Inflammatory macrophage (primary cell): ENCODE measurements at regions not wholly inside any gene's neighbourhood (a gene's known extent, or its start where the extent isn't known, plus 50 kb on each side); places are given as distances from the start of the nearest gene placed in this dataset.

Experiments
- DNase-seq, 2 donors: peaks; one replicate each; pipeline ENCODE4 v3.0.0-alpha.2; 2020 to 2022

DNA sequence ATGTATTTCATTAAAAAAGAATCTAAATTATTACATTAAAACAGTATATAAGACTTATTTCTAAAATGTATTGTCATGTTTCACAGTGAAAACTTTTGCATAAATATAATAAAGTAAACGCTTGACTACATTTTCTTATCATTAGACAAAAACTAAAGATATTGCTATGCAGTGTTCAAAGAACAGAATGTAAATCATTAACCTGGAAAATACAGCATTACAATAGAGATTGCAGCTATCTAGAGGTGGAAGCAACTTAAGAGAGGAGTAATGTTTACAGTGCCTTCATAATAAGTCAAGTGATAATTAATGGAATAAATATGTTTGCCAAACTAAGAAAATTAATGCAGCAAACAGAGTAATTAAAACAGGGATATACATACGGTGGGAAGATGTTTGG lies 940.9 kb downstream of the FSTL5 start:
- no peak for DNase-seq

DNA sequence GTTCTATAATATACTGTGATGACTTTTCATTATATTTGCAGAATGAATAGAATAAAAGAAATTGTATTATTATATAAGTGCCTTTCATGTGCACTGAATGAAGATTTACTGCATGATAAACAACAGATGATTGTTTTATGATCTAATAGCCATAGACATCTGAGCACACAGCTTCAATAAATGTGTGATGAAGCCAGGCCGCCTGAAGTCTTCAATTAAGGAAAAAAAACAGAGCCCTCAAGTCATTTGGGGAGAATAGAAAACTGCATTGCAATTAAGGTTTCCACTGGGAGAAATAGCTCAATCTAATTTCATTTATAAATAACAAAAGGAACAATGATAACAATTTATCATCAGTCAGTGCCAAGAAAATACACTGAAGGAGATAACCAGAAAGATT lies 955.2 kb downstream of the FSTL5 start:
- no peak for DNase-seq

DNA sequence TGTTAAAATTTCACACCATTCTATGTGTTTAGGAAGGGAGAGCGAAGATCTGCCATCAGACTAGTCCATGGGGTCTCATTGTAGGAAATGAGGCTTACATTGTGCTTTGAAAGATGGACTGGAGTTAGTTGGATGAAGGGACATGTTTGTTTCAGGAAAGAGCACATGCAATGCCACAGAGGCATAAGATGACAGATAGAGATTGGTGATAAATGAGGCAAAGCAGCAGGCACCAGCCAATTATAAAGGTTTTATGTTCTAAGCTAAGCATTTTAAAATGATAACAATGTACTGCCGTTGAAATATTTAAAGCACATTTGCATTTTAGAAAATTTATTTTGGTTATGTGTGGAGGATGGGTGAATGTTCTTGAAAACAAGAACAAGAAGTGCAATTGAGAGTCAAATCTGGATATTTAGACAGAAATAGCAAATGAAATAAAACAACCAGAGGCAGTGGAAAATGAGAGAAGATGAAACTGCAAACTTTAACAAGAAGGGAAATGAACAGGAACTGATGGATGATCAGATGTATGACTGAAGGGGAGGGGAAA lies 957.2 kb downstream of the FSTL5 start:
- no peak for DNase-seq

DNA sequence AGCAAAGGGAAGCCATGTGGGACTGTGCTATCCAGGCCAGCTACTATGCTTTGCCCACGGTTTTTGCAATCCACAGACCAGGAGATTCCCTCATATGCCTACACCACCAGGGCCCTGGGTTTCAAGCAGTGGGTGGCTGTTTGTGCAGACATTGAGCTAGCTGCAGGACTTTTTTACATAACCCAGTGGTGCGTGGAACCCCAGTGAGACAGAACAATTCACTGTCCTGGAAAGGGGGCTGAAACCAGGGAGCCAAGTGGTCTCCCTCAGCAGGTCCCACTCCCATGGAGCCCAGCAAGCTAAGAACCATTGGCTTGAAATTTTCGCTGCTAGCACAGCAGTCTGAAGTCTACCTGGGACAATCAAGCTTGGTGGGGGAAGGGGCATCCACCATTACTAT lies 959.9 kb downstream of the FSTL5 start:
- no peak for DNase-seq

DNA sequence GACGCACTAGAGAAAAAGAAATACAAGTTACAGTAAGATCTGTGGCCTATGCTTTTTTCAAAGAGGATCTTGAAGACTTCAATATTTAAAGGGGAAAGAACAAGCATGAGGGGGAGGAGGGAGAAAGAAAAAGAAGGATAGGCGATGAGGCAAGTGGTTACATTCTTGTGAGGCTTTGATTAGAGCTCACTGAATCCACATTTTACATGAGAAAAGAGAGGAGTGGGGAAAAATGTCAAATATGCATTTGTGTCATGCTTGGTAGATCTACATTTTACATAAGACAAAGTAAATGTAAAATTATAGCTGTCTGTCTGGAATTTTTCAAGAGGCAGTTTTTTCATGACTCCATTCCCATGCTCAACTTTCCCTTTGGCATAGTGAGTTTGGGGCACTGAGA lies 965.9 kb downstream of the FSTL5 start:
- no peak for DNase-seq

DNA sequence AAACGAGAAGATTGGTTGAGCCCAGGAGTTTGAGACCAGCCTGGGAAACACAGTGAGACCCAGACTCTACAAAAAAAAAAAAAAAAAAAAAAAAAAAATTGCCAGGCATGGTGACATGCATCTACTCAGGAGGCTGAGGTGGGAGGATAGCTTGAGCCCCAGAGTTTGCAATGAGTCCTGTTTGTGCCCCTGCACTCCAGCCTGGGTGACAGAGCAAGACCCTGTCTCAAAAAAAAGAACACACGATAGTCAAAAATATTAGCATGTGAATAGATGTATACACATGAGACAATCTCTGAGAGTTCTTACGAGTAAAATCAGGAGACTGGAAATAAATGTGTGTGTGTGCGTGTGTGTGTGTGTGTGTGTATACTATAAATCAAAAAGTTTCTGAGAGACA lies 966.3 kb downstream of the FSTL5 start:
- DNase-seq, result no peak

DNA sequence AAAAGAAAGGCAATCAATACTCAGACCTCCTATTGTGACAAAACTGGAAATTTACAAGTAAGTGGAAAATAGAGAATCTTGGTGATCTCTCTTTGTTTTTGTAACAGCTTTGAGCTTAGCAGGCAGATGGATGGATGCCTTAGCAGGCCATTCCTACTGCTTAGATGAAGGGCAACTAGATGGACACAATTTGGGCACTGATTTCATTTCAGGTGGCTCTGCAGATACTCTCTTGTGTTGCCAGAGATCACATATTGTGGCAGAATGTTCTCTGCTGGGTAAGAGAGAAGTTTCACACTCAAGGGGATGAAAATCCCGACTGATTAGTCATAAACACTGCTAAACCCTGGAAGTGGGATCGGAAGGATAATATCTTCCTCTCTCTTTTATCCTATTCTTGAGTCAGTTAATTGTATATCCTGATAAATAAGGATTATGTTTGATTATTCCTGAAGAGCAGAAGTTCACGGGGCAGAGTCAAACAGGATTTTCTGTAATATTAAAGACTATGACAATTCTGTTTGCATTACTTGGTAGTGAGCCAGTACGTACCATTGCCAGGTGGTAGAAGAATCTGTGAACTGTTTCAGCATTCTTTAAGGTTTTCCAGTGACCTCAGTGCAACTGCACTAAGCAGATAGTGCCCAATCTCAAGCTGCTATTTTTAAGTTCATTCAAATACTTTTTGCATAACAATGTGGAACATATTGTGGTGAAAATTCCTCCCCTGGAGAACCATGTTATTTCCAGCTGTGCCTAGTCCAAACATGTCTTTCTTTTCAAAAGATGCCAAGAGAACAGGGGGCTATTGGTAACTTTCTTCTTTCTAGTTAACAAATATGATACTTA lies 974.3 kb downstream of the FSTL5 start:
- DNase-seq, result no peak

DNA sequence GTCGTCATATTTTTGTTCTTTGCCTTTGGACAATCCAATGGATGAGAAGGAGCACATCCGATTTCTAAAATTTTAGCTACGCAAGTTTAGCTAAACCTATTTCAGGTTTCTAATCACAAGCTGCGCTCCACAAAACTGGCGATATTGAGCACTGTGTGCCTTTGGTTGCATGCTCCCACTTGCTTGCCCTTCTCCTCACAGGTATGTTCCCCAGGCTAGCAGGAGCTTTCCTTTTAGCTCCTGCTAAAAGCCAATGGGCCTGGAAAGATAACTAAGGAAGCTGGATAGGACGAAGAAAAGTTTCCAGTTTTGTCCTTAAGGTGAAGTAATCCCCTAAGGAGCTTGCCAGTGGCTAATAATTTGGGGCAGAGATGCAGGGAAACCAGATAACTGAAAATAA lies 975.2 kb downstream of the FSTL5 start:
- DNase-seq, result no peak

DNA sequence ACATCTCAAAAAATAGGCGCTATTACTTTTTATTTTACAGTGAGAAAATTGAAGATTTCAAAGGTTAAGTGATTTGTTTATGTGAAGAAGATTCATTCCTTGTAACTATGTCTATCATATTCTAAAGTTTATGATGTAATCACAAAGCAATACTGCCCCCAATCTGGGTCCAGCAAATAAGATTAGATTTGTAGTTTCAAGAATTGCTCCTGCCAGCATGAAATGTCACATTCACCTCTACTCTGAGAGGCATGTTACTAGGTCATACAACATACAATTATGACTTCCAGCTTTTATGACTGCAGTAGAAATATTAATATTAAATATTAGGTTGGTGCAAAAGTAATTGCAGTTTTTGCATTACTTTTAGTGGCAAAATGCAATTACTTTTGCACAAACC lies 976.2 kb downstream of the FSTL5 start:
- DNase-seq, result no peak

DNA sequence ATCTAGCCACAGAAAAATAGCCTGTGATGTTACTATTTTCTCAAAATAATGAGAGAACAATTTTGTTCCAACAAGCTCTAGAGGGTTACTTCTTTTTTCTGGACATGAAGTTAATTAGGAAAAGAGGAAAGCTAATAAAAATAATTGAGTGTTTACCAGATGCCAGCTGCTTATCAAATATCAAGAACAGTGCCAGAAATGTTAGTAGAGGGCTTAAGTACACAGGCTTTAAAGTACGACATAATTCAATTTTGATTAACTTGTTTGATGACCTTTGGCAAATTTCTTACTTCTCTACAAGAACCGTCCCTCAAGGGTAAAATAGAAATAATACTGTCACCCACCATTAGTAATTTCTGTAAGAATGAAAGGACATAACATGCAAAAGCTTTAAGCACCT lies 977.0 kb downstream of the FSTL5 start:
- no peak for DNase-seq

DNA sequence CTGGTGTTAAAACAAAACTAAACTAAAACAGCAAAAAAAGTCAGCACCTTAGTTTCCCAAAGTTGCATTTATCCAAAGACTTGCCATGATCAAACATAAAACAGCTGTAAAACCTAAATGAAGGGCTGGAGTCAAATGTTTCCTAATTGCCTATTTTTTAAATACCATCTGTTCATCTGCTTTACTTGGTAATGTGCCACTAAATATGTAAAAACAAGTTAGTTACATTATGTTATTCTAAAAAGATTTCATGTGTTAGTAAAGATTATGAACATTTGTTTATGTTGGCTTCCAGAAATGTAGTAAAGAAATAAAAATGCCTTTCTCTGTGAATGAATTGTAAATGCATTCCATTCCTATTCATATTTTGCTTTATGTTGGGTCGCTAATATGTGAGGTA lies 977.8 kb downstream of the FSTL5 start:
- DNase-seq, result no peak

DNA sequence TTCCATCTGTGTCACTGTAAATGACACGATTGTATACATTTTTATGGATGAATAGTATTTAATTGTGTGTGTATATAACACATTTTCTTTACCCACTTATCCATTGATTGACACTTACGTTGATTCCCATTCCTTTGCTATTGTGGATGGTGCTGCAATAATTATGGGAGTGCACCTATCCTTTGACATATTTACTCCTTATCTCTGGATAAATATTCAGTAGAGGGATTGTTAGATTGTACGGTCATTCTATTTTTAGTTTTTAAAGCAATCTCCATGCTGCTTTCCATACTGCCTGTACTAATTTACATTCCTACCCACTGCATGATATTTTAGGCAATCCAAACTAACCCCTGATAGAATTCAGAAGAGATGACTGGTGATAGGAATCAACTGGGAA lies 980.1 kb downstream of the FSTL5 start:
- no peak for DNase-seq

DNA sequence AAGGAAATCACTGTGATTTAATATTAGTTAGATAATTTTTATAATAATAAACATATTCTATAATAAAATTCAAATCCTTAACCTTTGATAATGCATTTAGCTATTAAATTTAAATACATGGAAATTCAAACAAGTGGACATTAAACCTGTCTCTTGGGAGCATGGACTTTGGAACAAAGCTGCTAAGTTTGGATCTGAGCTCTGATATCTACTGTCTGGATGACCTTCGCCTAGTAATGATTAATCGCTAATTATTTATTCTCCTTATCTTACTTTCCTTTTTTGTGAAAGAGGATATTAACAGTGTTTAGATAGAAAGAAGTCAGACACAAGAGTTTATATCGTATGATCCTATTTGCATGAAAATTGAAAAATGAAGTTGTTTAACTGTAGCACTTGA lies 980.9 kb downstream of the FSTL5 start:
- DNase-seq, result no peak

DNA sequence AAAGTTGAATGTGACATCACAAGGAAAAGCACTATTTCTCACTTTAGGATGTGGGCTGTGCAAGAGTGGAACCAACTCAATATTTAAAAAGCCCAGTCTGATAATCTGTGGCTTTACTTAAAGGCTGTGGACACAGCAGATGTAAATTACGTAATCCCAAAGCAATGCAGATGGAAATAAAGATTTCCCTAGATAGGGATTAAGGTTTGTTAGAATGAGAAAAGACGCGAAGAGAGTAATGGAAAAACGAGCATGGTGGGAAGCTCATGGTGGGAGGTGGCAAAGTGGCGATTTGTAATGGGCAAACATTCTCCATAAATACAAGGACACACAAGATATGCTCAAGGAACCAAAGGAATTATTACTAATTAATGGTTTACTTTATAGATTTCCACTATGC lies 985.5 kb downstream of the FSTL5 start:
- DNase-seq, result no peak

DNA sequence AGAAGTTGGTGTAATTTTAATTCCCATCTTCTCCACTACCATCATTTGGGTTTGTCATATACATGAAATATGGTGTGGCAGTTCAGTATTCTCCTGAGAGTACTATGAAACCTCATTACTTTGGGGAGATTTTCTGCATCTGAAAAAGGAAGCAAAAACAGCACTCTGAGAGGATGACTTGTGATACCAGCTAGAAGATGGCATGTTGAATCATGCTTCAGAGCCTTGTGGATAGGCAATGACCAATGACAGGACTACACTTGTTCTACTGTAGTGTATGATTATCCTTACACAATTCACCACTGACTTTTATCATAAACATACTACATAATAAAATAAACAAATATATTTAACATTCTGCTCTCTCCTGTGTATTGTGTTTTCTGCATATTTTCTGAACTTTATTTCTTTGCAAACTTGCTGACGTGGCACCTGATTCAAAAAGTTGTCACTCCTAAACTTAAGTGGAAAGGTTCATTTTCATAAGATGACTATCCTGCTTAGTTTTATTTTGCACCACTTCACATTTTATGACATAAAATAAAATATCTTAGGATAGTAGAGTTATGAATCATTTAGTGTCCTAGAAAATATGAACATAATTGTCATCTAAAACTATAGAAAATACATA lies 991.3 kb downstream of the FSTL5 start:
- no peak for DNase-seq

DNA sequence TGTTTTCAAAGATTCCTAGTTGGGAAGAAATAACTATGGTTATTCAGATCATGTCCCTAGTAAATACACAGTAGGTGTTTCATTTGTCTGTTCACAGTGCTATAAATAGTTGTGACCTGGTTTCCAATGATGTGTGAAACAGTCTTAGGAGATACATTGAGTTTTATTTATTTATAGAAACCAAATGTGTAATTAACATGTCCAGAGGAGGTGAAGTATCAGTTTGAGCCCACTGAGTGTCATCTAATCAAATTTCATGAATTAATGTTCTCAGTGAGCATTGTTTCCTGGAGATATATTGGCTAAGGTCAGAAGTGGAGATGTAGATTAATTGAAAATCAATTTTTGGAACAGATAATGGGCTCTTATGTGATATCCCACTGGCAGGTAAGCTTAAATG lies 996.3 kb downstream of the FSTL5 start:
- no peak for DNase-seq

DNA sequence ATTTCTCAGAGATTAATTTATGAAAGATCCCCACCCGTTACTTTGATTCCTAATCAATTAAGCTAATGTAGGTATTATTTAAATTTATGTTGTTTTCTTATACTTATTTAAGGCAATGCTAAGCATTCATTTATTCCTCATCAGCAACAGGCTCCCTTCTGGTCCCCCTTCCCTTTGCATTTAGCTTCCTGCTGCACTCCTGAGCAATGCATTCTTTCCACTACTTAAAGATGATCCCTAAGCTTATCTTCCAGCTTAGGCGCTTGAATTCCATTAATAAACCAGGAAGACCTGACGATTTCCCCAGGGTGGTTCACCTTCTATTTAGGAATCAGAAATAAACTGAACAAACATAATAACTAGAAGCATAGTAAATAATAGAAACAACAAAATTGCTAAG lies 1003.1 kb downstream of the FSTL5 start:
- no peak for DNase-seq

DNA sequence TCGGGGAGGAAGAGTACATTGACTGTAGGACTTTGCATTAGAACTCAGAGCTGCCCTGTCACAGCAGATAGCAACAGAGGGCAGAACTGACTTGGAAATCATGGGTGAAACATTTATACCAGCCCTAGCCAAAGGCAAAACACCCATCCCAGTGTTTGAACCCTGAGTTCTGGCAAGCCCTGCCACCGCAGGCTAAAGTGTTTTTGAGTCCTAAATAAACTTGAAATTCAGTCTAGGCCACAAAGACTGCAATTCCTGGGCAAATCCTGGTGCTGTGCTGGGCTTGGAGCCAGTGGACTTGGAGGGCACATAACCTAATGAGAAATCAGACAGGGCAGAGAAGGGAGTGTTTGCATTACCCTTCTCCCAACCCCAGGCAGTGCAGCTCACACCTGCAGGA lies 1015.7 kb downstream of the FSTL5 start:
- DNase-seq, result no peak

DNA sequence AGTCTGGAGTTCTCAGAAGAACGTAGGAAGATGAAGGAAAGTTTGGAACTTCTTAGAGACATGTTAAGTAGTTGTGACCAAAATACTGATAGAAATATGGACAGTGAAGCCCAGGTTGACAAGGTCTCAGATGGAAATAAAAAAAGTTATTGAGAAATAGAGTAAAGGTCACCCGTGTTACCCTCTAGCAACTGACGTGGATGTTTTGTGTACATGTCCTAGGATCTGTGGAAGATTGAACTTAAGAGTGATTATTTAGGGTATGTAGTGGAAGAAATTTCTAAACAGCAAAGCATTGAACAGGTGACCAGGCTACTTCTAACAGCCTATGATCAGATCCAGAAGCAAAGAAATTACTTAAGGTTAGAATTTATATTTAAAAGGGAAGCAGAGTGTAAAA lies 1020.4 kb downstream of the FSTL5 start:
- DNase-seq, result no peak

DNA sequence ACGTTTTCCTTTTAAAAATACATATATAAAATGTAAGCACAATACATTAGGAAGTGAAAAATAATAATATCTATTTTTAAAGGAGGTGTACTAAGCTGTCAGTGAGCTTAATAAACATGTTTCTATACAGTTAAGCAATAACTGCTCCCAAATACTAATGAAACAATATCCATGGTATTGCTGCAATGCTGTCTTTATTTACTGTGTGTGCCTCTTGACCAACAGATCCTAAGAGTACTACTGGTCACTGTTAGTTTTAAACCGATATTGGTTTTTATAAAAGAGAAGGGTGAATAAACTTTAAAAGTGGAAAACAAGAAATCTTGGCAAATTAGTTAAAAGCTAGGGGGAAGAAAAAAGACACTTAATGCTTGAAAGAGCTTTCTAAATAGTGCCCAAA lies 1029.0 kb downstream of the FSTL5 start:
- no peak for DNase-seq

DNA sequence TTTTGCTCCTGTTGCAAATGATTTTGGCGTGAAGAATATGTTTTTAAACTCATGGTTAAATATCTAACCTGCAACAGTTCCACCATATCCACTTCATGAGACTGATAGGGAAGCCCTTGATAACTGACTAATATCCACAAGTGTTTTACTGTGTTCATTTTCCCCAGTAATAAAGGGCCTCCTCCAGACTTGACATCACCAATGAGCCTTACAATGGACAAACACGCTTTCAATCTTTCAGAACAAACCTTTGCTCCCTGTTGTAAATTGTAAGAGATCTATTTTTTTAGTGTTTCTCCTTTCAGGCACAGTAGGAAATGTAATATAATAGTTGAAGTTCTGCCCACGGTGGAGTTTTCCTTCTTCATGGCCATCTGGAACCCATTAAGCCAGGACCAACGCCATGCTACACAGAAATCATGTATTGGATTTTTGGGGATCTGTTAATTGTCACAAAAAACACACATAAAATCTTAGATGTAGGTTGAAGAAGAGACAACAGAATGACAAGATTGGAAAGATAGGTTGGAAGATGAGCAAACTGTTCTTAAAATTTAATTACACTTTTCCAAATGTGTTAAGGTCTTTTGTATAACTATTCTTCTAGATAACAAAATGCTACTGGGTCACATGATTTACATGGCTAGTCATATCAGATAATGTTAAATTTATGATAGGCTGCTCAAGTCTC lies 1030.1 kb downstream of the FSTL5 start:
- no peak for DNase-seq

DNA sequence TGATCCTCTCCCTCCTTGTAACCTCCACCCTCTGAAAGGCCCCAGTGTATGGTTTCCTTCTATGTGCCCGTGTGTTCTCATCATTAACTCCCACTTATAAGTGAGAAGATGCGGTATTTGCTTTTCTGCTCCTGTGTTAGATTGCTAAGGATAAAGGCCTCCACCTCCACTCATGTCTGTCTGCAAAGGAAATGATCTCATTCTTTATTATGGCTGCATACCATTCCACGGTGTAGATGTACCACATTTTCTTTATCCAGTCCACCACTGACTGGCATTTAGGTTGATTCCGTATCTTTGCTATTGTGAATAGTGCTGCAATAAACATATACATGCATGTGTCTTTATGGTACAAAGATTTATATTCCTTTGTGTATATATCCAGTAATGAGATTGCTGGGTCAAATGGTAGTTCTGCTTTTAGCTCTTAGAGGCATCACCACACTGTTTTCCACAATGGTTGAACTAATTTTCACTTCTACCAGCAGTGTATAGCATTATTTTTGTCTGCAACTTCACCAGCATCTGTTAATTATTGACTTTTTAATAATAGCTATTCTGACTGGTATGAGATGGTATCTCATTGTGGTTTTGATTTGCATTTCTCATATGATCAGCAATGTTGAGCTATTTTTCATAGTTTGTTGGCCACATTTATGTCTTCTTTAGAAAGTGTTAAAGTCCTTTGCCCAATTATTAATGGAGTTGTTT lies 1030.9 kb downstream of the FSTL5 start:
- no peak for DNase-seq

DNA sequence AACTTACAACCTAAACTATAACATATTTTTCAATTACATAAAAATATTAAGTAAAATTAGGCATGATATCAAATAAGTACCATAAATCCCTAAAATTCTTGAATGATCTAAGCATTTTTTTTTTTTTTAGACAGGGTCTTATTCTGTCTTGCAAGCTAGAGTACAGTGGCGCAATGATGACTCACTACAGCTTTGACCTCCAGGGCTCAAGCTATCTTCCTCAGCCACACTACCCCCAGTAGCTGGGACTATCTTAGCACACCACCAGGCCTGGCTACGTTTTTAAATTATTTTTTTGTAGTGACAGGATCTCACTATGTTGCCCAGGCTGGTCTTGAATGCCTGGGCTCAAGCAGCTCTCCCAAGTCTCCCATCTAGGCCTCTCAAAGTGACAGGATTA lies 1042.3 kb downstream of the FSTL5 start:
- DNase-seq, result no peak
